ENCODE measurements at regions not wholly inside any gene's neighbourhood (a gene's known extent, or its start where the extent isn't known, plus 50 kb on each side); places are given as distances from the start of the nearest gene placed in this dataset.

- Histone ChIP-seq H3K4me3 (no peak overlapping the region), H3K36me3 (no peaks in the 10 kb centered on the region), H3K27ac (no peak overlapping the region), H3K27me3 (replicated peaks; ENCODE audit: insufficient read depth) (no peaks in the 10 kb centered on the region), H3K4me1 (ENCODE audit: control insufficient read depth in 1 of 2, low read depth in 2 of 2) (no peaks in the 10 kb centered on the region), H3K9me3 (no peaks in the 10 kb centered on the region)
- no peak for ATAC-seq (ENCODE audit: insufficient number of reproducible peaks, low FRiP score, low read depth)
- no peak for TF ChIP-seq CTCF (IDR thresholded peaks at IDR 0.05)
- DNase-seq (ENCODE audit: low spot score): no peak
Observed at GRCh38 chr21:14863745-14864210, 201.0 kb downstream of the NRIP1 start.

DNA sequence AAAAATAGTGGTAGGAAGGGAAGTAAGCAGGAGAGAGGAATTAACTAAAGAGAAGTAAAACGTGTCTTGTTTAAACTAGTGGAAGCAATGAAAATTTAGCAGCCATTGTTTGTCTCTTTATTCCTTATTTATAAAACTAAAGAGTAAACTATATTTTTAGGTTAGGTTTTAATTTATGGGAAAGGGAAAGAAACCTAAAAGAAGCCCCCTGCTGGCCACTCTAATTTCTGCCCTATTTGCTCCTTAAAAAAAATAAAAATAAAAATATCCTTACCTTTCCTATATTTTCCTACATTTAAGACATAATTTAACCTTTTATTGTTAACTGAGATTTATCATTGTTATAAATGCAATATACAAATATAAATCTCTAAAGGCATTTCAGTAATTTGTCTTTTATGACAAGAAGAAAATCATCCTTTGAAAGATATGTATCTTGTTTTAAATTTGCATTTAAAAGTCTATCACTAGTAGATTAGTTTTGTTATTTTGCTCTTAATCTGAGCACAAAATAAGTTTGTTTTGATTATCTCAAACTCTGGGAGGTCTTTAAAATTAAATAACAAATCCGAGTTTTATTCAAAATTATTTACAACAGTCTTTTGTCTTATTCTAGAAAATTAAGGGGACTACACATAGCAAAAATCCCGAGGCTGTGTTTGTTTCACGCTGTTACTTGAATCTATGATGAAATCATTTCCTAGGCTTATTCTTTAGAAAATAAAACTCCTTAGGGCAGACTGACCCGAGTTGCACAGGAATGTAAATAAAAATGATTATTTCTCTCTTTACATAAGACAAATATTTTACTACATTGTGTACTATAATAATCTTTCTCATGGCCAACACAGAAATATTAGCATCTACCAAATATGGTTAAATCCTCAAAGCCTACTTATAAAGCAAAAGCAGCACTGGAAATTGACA, 201.7 kb downstream of the NRIP1 start:
- Histone ChIP-seq H3K27me3 (replicated peaks; ENCODE audit: insufficient read depth) (no peaks in the 10 kb centered on the region), H3K27ac (no peak overlapping the region), H3K36me3 (no peaks in the 10 kb centered on the region), H3K9me3 (no peaks in the 10 kb centered on the region), H3K4me1 (ENCODE audit: control insufficient read depth in 1 of 2, low read depth in 2 of 2) (no peaks in the 10 kb centered on the region), H3K4me3 (no peak overlapping the region)
- no peak for ATAC-seq (ENCODE audit: insufficient number of reproducible peaks, low FRiP score, low read depth)
- no peak for TF ChIP-seq CTCF (IDR thresholded peaks at IDR 0.05)
- DNase-seq (ENCODE audit: low spot score): no peak

DNA sequence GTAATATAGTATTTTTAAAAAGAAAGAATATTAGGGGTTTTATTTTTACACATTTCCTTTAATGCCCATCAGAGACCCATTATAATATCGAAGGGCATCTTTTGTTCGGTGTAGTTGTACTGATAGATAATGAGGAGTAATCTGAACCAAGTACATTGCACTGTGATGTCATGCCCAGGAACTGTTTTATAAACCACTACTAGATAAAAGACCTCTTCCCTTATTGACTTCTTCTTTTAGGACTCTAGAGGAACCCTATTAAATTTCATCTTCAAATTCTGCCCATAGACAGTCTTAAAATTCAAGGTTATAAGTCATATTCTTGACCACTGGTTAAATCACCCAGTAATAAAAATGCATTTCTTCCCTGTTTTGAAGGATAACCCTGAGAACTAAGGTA, 206.5 kb downstream of the NRIP1 start:
- Histone ChIP-seq H3K4me3 (no peak overlapping the region), H3K36me3 (no peaks in the 10 kb centered on the region), H3K27me3 (replicated peaks; ENCODE audit: insufficient read depth) (no peaks in the 10 kb centered on the region), H3K9me3 (no peaks in the 10 kb centered on the region), H3K27ac (no peak overlapping the region), H3K4me1 (ENCODE audit: control insufficient read depth in 1 of 2, low read depth in 2 of 2) (no peaks in the 10 kb centered on the region)
- no peak for TF ChIP-seq CTCF (IDR thresholded peaks at IDR 0.05)
- ATAC-seq (ENCODE audit: insufficient number of reproducible peaks, low FRiP score, low read depth) (no peak), DNase-seq (ENCODE audit: low spot score) (no peak)

DNA sequence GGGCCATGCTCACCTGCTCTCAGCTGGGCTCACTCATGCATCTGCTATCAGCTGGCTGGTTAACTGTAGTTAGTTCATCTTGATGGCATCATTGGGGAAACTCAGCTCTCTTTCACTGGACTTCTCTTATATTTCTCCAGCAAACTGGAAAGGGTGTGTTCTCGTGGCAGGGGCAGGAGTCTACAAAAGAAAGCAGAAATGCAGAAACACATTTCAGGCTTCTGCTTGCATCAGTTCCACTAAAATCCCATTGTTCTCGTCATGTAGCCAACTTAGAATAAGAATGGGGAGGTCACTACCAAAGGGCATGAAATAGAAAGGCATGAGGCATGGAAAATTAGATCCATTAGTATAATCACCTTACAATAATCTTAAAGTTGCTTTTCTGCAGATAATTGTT, 207.3 kb downstream of the NRIP1 start:
- H3K27ac ChIP-seq: no peak overlapping the region
- no peaks in the 10 kb centered on the region for H3K27me3 ChIP-seq (replicated peaks; ENCODE audit: insufficient read depth)
- no peaks in the 10 kb centered on the region for H3K4me1 ChIP-seq (ENCODE audit: control insufficient read depth in 1 of 2, low read depth in 2 of 2)
- no peak overlapping the region for H3K4me3 ChIP-seq
- DNase-seq (ENCODE audit: low spot score) (no peak), ATAC-seq (ENCODE audit: insufficient number of reproducible peaks, low FRiP score, low read depth) (no peak)
- no peaks in the 10 kb centered on the region for H3K36me3 ChIP-seq
- no peak for TF ChIP-seq CTCF (IDR thresholded peaks at IDR 0.05)
- H3K9me3 ChIP-seq: no peaks in the 10 kb centered on the region

- H3K9me3 ChIP-seq: no peaks in the 10 kb centered on the region
- no peak for TF ChIP-seq CTCF (IDR thresholded peaks at IDR 0.05)
Observed at GRCh38 chr21:14850394-14850793, 214.4 kb downstream of the NRIP1 start.

More at GRCh38 chr21:14850394-14850793, 214.4 kb downstream of the NRIP1 start:
- no peaks in the 10 kb centered on the region for H3K36me3 ChIP-seq
- no peak for ATAC-seq (ENCODE audit: insufficient number of reproducible peaks, low FRiP score, low read depth)
- no peak for DNase-seq (ENCODE audit: low spot score)
- no peak overlapping the region for H3K4me3 ChIP-seq
- H3K27ac ChIP-seq: no peak overlapping the region
- H3K4me1 ChIP-seq (ENCODE audit: control insufficient read depth in 1 of 2, low read depth in 2 of 2): no peaks in the 10 kb centered on the region
- no peaks in the 10 kb centered on the region for H3K27me3 ChIP-seq (replicated peaks; ENCODE audit: insufficient read depth)
